ENCODE measurements at regions not wholly inside any gene's neighbourhood (a gene's known extent, or its start where the extent isn't known, plus 50 kb on each side); places are given as distances from the start of the nearest gene placed in this dataset.
"Not testable (repeated sequence)": the region's sequence is repeated elsewhere in the genome, so short reads cannot be mapped to it uniquely, and the experiment has no call there.

GRCh38 chr14:65153101-65153500 lies 50.8 kb upstream of the MAX start:
- DNase-seq: no peak

- no peak for DNase-seq
Observed at GRCh38 chr14:65156568-65157366, 54.5 kb upstream of the MAX start.

- DNase-seq: no peak
Observed at GRCh38 chr14:65159281-65160062, 57.2 kb upstream of the MAX start.

GRCh38 chr14:65160091-65160490 lies 57.8 kb upstream of the MAX start:
- no peak for DNase-seq

- no peak for DNase-seq
Observed at GRCh38 chr14:65162031-65162430, 59.7 kb upstream of the MAX start.

GRCh38 chr14:65164068-65164824 lies 61.9 kb upstream of the MAX start:
- DNase-seq: peak; percentile 41

GRCh38 chr14:65164825-65165135 lies 62.5 kb upstream of the MAX start:
- DNase-seq: no peak

- DNase-seq: no peak
Observed at GRCh38 chr14:65167072-65167645, 64.8 kb upstream of the MAX start.

- no peak for DNase-seq
Observed at GRCh38 chr14:65168840-65169239, 66.5 kb upstream of the MAX start.

- no peak for DNase-seq
Observed at GRCh38 chr14:65169351-65169750, 67.0 kb upstream of the MAX start.

GRCh38 chr14:65170318-65170717 lies 68.0 kb upstream of the MAX start:
- DNase-seq: no peak

- DNase-seq: no peak
Observed at GRCh38 chr14:65170768-65171507, 68.6 kb upstream of the MAX start.

- DNase-seq: no peak
Observed at GRCh38 chr14:65173973-65174693, 71.8 kb upstream of the MAX start.

- DNase-seq: no peak
Observed at GRCh38 chr14:65174783-65175182, 72.5 kb upstream of the MAX start.

- no peak for DNase-seq
Observed at GRCh38 chr14:65177551-65177950, 75.2 kb upstream of the MAX start.

- not testable (repeated sequence) for DNase-seq
Observed at GRCh38 chr14:65179231-65179630, 76.9 kb upstream of the MAX start.

- no peak for DNase-seq
Observed at GRCh38 chr14:65179918-65180724, 77.8 kb upstream of the MAX start.

- no peak for DNase-seq
Observed at GRCh38 chr14:65180725-65181025, 78.4 kb upstream of the MAX start.

GRCh38 chr14:65184032-65184764 lies 81.9 kb upstream of the MAX start:
- DNase-seq: no peak

GRCh38 chr14:65185829-65186228 lies 83.5 kb upstream of the MAX start:
- DNase-seq: no peak

GRCh38 chr14:65186951-65187350 lies 84.6 kb upstream of the MAX start:
- DNase-seq: no peak

All from COR-L47 (cell line).